Left ventricle myocardium inferior (tissue), 1 donor: ENCODE measurements at regions not wholly inside any gene's neighbourhood (a gene's known extent, or its start where the extent isn't known, plus 50 kb on each side); places are given as distances from the start of the nearest gene placed in this dataset.

Experiments
- DNase-seq: peaks from one replicate; pipeline ENCODE4 v3.0.0-alpha.2; 2020
- H3K27ac ChIP-seq: fragments of 200-600 bp; replicated peaks from 2 replicates; pipeline ENCODE4 v1.8.0; 2021
- H3K27me3 ChIP-seq: fragments of 200-600 bp; 2 replicates; pipeline ENCODE4 v1.8.0; 2021; ENCODE audit warnings: low read depth
- H3K36me3 ChIP-seq: fragments of 200-600 bp; 2 replicates; pipeline ENCODE4 v1.8.0; 2021
- H3K4me1 ChIP-seq: fragments of 200-600 bp; 2 replicates; pipeline ENCODE4 v1.8.0; 2021
- H3K4me3 ChIP-seq: fragments of 200-600 bp; 2 replicates; pipeline ENCODE4 v1.8.0; 2021; ENCODE audit warnings: mild to moderate bottlenecking, moderate library complexity
- H3K9me3 ChIP-seq: fragments of 200-600 bp; replicated peaks from 2 replicates; pipeline ENCODE4 v1.8.0; 2021
- intact Hi-C: fragments of 100-400 bp; cut with micrococcal nuclease; formaldehyde crosslinking; loops from one replicate; pipeline ENCODE4 v1.11.0; 2022
- TF ChIP-seq, protein P1 (sequence below): fragments of 200-600 bp; IDR thresholded peaks from 2 replicates; pipeline ENCODE4 v1.8.0; 2021; ENCODE audit warnings: antibody characterized with exemption, mild to moderate bottlenecking, borderline replicate concordance
- donor health status: DM: no; HTN: yes; CAD: no; lungs with severe emphysema.

- no peaks in the 10 kb centered on the region for H3K9me3 ChIP-seq
- TF ChIP-seq, protein P1, sequence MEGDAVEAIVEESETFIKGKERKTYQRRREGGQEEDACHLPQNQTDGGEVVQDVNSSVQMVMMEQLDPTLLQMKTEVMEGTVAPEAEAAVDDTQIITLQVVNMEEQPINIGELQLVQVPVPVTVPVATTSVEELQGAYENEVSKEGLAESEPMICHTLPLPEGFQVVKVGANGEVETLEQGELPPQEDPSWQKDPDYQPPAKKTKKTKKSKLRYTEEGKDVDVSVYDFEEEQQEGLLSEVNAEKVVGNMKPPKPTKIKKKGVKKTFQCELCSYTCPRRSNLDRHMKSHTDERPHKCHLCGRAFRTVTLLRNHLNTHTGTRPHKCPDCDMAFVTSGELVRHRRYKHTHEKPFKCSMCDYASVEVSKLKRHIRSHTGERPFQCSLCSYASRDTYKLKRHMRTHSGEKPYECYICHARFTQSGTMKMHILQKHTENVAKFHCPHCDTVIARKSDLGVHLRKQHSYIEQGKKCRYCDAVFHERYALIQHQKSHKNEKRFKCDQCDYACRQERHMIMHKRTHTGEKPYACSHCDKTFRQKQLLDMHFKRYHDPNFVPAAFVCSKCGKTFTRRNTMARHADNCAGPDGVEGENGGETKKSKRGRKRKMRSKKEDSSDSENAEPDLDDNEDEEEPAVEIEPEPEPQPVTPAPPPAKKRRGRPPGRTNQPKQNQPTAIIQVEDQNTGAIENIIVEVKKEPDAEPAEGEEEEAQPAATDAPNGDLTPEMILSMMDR, result no peak
- no peaks in the 10 kb centered on the region for H3K36me3 ChIP-seq
- intact Hi-C loops, result no loop called here
- H3K4me1 ChIP-seq, result no peaks in the 10 kb centered on the region
- no peak overlapping the region for H3K4me3 ChIP-seq
- H3K27me3 ChIP-seq, result no peaks in the 10 kb centered on the region
- DNase-seq, result no peak
- no peak overlapping the region for H3K27ac ChIP-seq
Measured at GRCh38 chr9:16161483-16161882, 608.6 kb downstream of the CCDC171 start.

DNA sequence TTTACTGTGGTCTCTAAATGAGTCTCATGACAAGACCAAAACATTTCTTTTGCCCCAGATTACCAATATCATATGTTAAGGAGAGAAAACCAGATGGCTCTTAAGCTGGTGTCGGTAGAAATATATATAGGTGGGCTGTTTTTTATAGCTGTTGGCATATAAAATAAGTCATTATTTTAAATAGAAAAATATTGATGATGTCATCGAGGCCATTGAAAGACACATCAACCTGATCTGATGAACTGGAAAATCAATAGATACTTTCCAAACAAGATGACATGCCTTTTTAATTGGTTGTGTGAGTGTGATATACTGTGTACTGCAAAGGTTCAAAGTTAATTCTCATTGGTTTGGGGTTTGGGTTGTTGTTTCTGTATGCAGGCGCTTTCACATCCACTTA lies 617.3 kb downstream of the CCDC171 start:
- H3K27me3 ChIP-seq, result no peaks in the 10 kb centered on the region
- DNase-seq, result no peak
- no peaks in the 10 kb centered on the region for H3K4me1 ChIP-seq
- no peaks in the 10 kb centered on the region for H3K9me3 ChIP-seq
- intact Hi-C loops, result no loop called here
- TF ChIP-seq, protein P1, result no peak
- H3K36me3 ChIP-seq, result no peaks in the 10 kb centered on the region
- H3K27ac ChIP-seq, result no peak overlapping the region
- no peak overlapping the region for H3K4me3 ChIP-seq

DNA sequence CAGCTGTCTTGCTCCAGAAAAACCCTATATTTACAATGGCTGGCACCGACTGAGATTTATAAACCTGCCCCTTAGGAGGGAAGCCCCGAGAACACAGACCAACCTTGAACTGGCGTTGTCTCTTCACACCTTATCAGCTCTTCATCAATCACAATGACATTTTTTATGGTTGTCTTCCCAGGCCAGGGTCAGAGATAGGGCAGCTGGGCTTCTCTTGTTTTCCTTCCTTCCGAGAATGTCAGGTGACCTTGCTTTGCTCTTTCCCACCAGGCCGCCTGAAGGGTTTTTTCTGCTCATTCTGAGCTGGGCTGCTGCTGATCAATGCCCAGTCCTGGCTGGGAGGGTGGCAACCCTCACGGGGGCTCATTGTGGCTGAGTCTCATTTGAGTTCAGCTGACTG lies 619.1 kb downstream of the CCDC171 start:
- Histone ChIP-seq H3K4me3 (no peak overlapping the region), H3K4me1 (no peaks in the 10 kb centered on the region), H3K27me3 (no peaks in the 10 kb centered on the region), H3K27ac (no peak overlapping the region), H3K36me3 (no peaks in the 10 kb centered on the region), H3K9me3 (no peaks in the 10 kb centered on the region)
- no peak for DNase-seq
- TF ChIP-seq, protein P1, result no peak
- intact Hi-C loops, result no loop called here

DNA sequence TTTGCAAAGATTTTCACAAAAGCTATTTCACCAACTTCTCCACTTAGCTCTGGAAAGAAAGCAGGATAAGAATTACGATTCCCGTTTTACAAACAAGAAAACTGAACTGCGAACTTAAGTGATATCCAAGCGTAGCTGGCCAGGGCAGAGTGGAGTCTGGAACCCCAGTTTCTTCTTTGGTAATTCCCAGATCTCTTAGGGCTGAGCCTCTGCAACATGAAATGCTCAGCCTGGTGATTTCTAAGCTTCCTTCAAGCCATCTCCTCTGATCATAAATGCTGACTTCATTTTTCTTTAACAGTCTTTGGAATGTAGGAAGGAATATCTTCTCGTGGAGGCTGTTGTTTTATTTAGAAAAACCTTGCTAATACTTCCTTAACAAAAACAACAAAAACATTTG lies 620.0 kb downstream of the CCDC171 start:
- TF ChIP-seq, protein P1, result no peak
- Histone ChIP-seq H3K36me3 (no peaks in the 10 kb centered on the region), H3K9me3 (no peaks in the 10 kb centered on the region), H3K27ac (no peak overlapping the region), H3K4me3 (no peak overlapping the region), H3K27me3 (no peaks in the 10 kb centered on the region), H3K4me1 (no peaks in the 10 kb centered on the region)
- no peak for DNase-seq
- intact Hi-C loops, result no loop called here

DNA sequence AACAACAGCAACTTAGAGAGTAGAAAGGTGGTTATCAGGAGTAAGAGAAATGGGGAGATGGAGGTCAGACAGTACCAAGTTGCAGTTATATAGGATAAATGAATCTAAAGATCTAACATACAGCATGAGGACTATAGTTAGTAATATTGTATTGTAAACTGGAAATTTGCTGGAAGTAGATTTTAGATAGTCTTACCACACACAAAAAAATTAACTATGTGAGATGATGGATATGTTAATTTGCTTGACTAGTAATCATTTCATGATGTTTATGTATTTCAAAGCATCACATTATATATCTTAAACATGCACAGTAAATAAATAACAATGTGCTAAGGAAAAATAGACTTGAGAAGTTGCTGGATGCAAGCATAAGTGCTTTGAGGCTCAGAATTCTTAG lies 622.1 kb downstream of the CCDC171 start:
- Histone ChIP-seq H3K27me3 (no peaks in the 10 kb centered on the region), H3K4me3 (no peak overlapping the region), H3K9me3 (no peaks in the 10 kb centered on the region), H3K27ac (no peak overlapping the region), H3K4me1 (no peaks in the 10 kb centered on the region), H3K36me3 (no peaks in the 10 kb centered on the region)
- no peak for DNase-seq
- intact Hi-C loops, result no loop called here
- TF ChIP-seq, protein P1, result no peak

DNA sequence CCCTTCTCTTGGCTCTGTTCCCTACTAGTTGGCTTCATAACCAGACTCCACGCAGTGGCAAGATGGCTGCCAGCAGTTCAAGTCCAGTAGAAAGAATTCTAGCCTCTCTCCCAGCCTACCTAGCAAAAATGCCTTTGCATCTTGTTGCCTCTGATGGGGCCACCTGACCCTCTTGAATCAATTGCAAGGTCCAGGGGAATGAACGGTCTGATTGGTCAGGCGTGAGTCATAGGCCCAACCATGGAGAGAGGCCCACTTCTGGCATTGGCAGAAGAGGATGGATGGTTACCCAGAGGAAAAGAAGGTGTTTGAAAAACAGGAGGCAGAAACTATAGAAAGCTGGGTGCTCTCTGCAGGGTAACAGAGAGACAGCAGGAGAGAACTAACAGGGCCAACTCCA lies 622.6 kb downstream of the CCDC171 start:
- Histone ChIP-seq H3K4me1 (peaks cover 2% of the 10 kb centered on the region), H3K36me3 (no peaks in the 10 kb centered on the region), H3K9me3 (no peaks in the 10 kb centered on the region), H3K27me3 (no peaks in the 10 kb centered on the region), H3K27ac (no peak overlapping the region), H3K4me3 (no peak overlapping the region)
- intact Hi-C loops, result no loop called here
- TF ChIP-seq, protein P1, result no peak
- no peak for DNase-seq
